ENCODE measurements at regions not wholly inside any gene's neighbourhood (a gene's known extent, or its start where the extent isn't known, plus 50 kb on each side); places are given as distances from the start of the nearest gene placed in this dataset.

GRCh38 chr1:106061586-106062495 lies 994.6 kb upstream of the PRMT6 start:
- no peak for TF ChIP-seq POLR2AphosphoS5 (IDR thresholded peaks at IDR 0.05)
- TF ChIP-seq CTCF (IDR thresholded peaks at IDR 0.05), result no peak
